Stimulated activated CD4-positive, alpha-beta T cell treated with anti-CD3 and anti-CD28 coated beads, Interleukin-4, amount 100 ng/mL, for 4 hours (primary cell): ENCODE measurements at regions not wholly inside any gene's neighbourhood (a gene's known extent, or its start where the extent isn't known, plus 50 kb on each side); places are given as distances from the start of the nearest gene placed in this dataset.
"Not testable (repeated sequence)": the region's sequence is repeated elsewhere in the genome, so short reads cannot be mapped to it uniquely, and the experiment has no call there.

Experiments used
- DNase-seq, 2 experiments: peaks; one replicate each; pipeline ENCODE4 v3.0.0-alpha.2; 2020

GRCh38 chr11:38842991-38843390, 2245.0 kb upstream of the RAG2 start:
- DNase-seq, result no peak

GRCh38 chr11:38839071-38839470, 2241.0 kb upstream of the RAG2 start:
- DNase-seq, result no peak

- DNase-seq, result no peak
These were observed 2237.9 kb upstream of the RAG2 start for GRCh38 chr11:38835966-38836365.

- DNase-seq, result no peak
These were observed 2226.5 kb upstream of the RAG2 start for GRCh38 chr11:38824573-38824972.

DNA sequence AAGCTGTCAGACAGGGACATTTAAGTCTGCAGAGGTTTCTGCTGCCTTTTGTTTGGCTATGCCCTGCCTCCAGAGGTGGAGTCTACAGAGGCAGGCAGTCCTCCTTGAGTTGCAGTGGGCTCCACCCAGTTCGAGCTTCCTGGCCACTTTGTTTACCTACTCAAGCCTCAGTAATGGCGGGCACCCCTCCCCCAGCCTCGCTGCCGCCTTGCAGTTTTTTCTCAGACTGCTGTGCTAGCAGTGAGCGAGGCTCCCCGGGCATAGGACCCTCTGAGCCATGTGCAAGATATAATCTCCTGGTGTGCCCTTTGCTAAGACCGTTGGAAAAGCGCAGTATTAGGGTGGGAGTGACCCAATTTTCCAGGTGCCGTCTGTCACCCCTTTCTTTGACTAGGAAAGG, 2223.8 kb upstream of the RAG2 start:
- not testable (repeated sequence) for DNase-seq

DNA sequence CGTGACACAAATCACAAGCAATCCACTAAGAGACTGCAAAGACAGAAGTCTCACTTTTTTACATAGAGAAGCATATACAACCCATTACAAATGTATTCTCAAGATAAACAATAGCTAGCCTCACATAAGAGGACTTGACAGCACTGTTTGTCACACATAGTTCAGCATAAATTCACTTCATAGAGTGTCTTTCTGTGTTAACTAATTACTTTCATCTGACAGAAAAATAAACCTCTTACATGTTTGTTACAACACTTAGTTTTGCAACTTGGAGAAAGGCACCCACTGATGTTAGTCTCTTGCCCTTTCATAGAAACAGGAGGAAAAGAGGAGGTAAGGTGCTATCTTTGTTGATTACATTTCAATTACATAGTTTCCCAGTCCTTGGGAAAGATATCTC, 2221.9 kb upstream of the RAG2 start:
- no peak for DNase-seq

- DNase-seq, result no peak
These were observed 2220.7 kb upstream of the RAG2 start for GRCh38 chr11:38818720-38819119.

DNA sequence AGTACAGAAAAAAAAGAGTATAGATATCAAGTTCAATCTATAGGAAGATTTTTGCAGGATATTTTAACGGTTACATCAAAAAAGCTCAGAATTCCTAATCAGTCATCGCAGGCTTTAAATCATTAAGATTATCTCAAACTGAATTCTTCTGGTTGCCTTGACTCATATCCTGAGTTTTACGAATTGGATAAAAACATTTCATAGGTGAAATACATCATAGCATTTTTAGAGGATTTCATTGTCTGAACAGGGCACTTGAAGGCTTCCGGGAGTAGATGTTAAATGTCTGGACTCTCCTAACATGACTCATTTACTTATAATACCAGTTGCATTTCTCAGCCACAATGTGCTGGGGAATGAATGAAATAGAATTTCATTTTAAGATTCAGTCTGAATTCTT, 2216.6 kb upstream of the RAG2 start:
- DNase-seq, result no peak

GRCh38 chr11:38809521-38809920, 2211.5 kb upstream of the RAG2 start:
- DNase-seq, result no peak

- no peak for DNase-seq
These were observed 2198.2 kb upstream of the RAG2 start for GRCh38 chr11:38796281-38796680.

DNA sequence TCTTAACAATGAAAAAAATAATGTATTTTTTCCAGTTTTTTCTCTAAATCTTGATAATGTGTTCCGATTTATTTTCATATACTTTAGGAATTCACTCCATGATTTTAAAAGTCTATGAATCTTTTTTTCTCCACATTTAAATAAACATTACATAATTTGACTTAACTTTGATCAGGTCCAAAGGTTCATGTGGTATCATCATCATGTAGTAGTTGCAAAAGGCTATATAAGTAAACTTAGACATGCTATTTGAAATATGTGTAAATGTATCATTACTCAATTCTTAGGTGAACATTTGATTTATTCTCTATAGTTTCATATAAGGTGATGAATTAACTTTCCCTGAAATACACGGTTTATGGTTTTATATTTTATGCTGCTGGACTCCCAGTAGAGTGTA, 2197.0 kb upstream of the RAG2 start:
- no peak for DNase-seq

GRCh38 chr11:38791346-38791961, 2193.4 kb upstream of the RAG2 start:
- no peak for DNase-seq

GRCh38 chr11:38788561-38788960, 2190.5 kb upstream of the RAG2 start:
- DNase-seq, result no peak

- DNase-seq, result no peak
These were observed 2186.1 kb upstream of the RAG2 start for GRCh38 chr11:38784164-38784563.

DNA sequence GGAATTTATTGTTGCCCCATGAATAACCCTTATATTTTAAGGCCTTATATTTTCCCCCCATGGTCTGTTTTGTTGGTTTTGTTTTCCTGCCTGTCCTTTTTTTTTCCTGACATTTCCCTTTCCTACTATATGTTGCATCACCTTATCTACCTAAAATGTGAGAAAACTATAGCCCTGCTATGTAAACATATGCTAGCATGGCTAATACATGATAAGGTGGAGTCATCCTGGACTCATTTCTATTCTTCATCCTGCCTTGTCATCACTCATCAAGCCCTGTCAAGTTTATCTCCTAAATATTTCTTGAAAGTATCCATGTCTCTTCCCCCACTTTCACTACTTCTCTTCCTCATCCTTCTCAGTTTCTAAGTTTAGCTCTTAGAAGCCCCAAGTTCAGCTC, 2168.8 kb upstream of the RAG2 start:
- no peak for DNase-seq

DNA sequence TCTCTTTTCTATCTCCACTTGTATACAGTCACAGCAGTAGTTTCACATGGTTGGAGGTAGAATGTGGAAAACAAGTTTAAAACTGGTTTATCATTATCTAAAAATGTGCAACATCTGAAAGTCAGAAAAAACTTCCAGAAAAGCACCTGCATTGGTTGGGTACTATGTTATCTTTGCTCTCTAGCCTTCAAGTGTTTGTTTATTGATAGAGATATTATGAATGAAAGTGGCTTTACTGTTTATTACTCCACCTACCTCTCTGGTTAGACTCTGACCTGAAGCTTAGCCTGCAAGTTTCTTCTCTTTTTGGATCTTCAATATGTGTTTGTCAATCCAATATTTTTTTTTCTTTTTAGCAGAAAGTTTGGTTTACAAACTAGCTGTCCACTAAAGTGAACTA, 2161.4 kb upstream of the RAG2 start:
- DNase-seq, result no peak

GRCh38 chr11:38756537-38756936, 2158.5 kb upstream of the RAG2 start:
- DNase-seq, result no peak

- no peak for DNase-seq
These were observed 2153.4 kb upstream of the RAG2 start for GRCh38 chr11:38751421-38751820.

GRCh38 chr11:38746516-38746915, 2148.5 kb upstream of the RAG2 start:
- not testable (repeated sequence) for DNase-seq

DNA sequence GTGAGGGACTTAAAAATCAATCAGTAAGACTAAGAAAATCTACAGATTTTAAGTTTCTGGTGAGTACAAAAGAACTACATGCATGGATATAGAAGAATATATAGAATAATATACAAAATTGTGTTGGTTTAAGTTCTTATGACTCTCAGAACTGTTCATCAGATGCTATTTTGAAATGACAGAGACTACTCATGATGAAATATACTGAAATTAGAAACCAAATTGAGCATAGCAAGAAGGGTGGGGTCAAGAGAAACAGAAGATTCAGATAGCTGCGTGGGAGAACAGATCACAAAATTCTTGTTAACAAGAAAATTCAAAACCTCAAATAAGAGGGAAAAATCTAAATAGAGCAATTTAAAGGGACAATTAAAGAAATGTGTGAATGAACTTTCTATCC, 2125.3 kb upstream of the RAG2 start:
- no peak for DNase-seq

DNA sequence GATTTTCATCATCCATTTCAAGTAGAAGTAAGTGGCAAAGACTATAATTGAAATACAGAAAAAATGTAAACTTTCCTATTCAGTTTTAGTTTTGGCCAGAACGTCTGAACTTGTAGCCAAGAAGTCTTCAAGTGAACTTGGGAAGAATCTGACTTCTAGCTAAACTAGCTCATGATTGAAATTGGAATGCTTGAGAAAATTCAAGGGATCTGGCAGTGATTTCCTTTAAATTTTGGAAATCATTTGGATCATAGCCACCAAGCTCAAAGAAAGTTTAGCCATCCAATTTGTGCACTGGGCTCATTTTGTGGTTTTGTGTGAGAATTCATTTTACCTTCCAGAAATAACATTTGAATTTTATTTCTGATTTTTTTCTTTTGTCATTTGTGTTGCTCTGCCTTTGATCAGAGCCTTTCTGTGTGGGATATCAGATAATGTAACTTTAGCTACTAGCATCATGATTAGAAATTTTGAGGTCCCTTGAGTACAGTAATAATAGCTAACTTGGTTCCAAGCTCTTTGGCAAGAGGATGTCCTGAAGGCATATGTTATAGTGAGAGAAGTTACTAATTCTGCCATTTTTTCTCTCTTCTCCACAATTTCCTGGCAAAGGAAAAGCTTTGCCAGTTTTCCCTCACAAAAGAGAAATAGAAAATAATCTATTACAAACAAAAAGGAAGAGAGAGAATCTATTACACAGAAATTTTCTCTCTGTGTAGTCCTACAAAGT, 2123.7 kb upstream of the RAG2 start:
- no peak for DNase-seq

DNA sequence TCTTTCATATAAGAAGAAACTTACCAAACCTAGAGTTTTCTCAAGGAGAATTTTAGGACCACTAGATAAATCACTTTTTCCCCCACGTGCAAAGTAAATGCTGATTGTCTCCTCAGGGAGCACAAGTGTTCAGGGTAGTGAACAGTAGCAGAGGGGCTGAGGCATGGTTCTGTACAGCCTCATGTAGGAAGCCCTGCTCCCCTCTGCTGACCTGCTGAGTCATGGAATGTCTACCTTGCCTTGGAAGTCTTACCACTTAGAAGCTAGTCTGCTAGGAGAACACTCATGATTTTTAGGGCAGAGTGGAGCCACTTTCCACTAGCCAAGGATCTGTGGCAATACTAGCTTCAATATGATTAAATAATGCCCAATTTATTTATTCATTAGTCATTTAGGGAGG, 2120.6 kb upstream of the RAG2 start:
- no peak for DNase-seq

DNA sequence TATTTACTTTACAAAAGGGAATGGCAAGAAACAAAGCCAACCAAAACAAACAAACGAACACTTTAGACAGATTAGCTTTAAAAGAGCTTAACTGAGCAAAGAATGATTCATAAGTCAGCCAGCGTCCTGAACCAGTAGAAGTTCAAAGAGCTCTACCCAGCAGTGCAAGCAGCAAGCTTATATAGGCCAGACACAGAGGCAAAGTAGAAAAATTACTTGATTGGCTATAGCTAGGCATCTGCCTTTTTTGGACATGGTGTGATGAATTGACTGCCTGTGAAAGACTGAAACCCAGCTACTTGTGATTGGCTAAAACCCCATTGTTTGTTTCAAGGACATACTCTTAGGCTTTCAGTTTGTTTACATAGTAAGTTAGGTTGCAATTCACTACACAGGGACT, 2120.0 kb upstream of the RAG2 start:
- DNase-seq, result no peak

- DNase-seq, result no peak
These were observed 2113.1 kb upstream of the RAG2 start for GRCh38 chr11:38711110-38711509.

DNA sequence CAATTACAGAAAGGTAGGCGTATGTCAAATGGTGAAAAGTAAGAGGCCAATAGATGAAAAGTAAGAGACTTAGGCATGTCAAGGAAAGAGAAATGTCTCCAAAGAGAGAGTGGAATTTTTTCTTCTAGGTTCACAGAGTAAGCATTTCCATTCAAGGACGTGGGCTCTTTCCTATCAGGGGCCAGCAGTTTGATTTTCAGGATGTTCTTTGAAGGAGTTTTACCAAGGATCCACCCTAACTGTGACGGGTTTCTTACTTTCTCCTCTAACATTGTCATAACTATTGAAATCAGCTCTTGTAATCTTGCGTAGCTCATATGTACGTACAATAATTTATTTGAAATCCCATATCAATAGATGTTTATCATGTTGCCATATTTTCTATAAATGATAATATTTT, 2112.2 kb upstream of the RAG2 start:
- DNase-seq, result no peak
